Naive thymus-derived CD4-positive, alpha-beta T cell (primary cell): ENCODE measurements at regions not wholly inside any gene's neighbourhood (a gene's known extent, or its start where the extent isn't known, plus 50 kb on each side); places are given as distances from the start of the nearest gene placed in this dataset.

ENCODE experiments used
- ATAC-seq: fragments of 150-1000 bp; cut with Tn5 transposase; 2 replicates; pipeline ENCODE4 v1.10.0; 2021; ENCODE audit warnings: mild to moderate bottlenecking, moderate library complexity
- CTCF ChIA-PET: fragments of 350-600 bp; sonication (Branson Sonifier 250); formaldehyde crosslinking; loops from one replicate; lab custom pipeline; 2021; ENCODE audit warnings: antibody characterized with exemption; lab: Charles Lee
- POLR2A ChIA-PET: fragments of 350-600 bp; sonication (Branson Sonifier 250); formaldehyde crosslinking; loops from one replicate; lab custom pipeline; 2021; ENCODE audit warnings: antibody characterized with exemption, inconsistent platforms; lab: Charles Lee
- DNase-seq, 9 donors: peaks; one replicate each; pipeline versions ENCODE4 v3.0.0 to v3.0.0-alpha.2; 2020 to 2022; ENCODE audit warnings: mixed read lengths in 1 of 9
- H3K27ac ChIP-seq: one replicate; pipeline ENCODE4 v1.7.0; 2013; ENCODE audit warnings: mild to moderate bottlenecking, low read depth, low read length, moderate library complexity
- H3K27me3 ChIP-seq, 2 donors: one replicate each; pipeline ENCODE4 v1.7.0; 2013; ENCODE audit warnings: low read length in 2 of 2, mild to moderate bottlenecking in 2 of 2, moderate library complexity in 2 of 2; ENCODE audit not compliant: control insufficient read depth in 2 of 2, insufficient read depth in 2 of 2
- H3K36me3 ChIP-seq, 3 experiments: 1 replicate in 2 of 3; 2 replicates in 1 of 3; pipeline ENCODE4 v1.7.0; 2013; ENCODE audit warnings: low read length in 3 of 3, mild to moderate bottlenecking in 3 of 3, moderate library complexity in 1 of 3; ENCODE audit not compliant: insufficient read depth in 3 of 3, control insufficient read depth in 2 of 3
- H3K4me1 ChIP-seq, 2 donors: one replicate each; pipeline ENCODE4 v1.7.0; 2013; ENCODE audit warnings: low read length in 2 of 2, mild to moderate bottlenecking in 2 of 2, moderate library complexity in 1 of 2; ENCODE audit not compliant: control insufficient read depth in 2 of 2, insufficient read depth in 2 of 2
- H3K4me3 ChIP-seq: 2 replicates; pipeline ENCODE4 v1.7.0; 2013; ENCODE audit warnings: mild to moderate bottlenecking, low read length
- H3K9me3 ChIP-seq, 3 experiments: 1 replicate in 2 of 3; 2 replicates in 1 of 3; pipeline ENCODE4 v1.7.0; 2013; ENCODE audit warnings: low read length in 3 of 3; ENCODE audit not compliant: control insufficient read depth in 2 of 3
- H3K27ac Mint-ChIP-seq, 9 donors: one replicate each; pipeline ENCODE4 v1.8.0; 2020 to 2022; ENCODE audit warnings: mixed read lengths in 9 of 9, mild to moderate bottlenecking in 8 of 9, moderate library complexity in 5 of 9, inconsistent platforms in 2 of 9
- H3K27me3 Mint-ChIP-seq, 5 donors: one replicate each; pipeline ENCODE4 v1.8.0; 2021 to 2022; ENCODE audit warnings: mixed read lengths in 5 of 5, mild to moderate bottlenecking in 1 of 5
- H3K36me3 Mint-ChIP-seq, 5 donors: one replicate each; pipeline ENCODE4 v1.8.0; 2020 to 2022; ENCODE audit warnings: mixed read lengths in 5 of 5, mild to moderate bottlenecking in 3 of 5, inconsistent platforms in 1 of 5
- H3K4me1 Mint-ChIP-seq, 7 donors: one replicate each; pipeline ENCODE4 v1.8.0; 2020 to 2022; ENCODE audit warnings: mixed read lengths in 7 of 7, mild to moderate bottlenecking in 3 of 7, inconsistent platforms in 1 of 7
- H3K4me3 Mint-ChIP-seq, 10 donors: one replicate each; pipeline ENCODE4 v1.8.0; 2020 to 2022; ENCODE audit warnings: mild to moderate bottlenecking in 10 of 10, mixed read lengths in 10 of 10, moderate library complexity in 6 of 10, inconsistent platforms in 2 of 10
- H3K9me3 Mint-ChIP-seq, 11 donors: one replicate each; pipeline ENCODE4 v1.8.0; 2020 to 2022; ENCODE audit warnings: mixed read lengths in 11 of 11, mild to moderate bottlenecking in 4 of 11, inconsistent platforms in 1 of 11, moderate library complexity in 1 of 11
- intact Hi-C, 2 donors: fragments of 100-400 bp; cut with micrococcal nuclease; formaldehyde crosslinking; loops; one replicate each; pipeline ENCODE4 v1.15.1; 2023

GRCh38 chr11:69910519-69911309 is 91.5 kb upstream of the FGF3 start:
- H3K27ac ChIP-seq = no peak overlapping the region
- no peak overlapping the region for H3K27ac Mint-ChIP-seq
- H3K4me3 Mint-ChIP-seq = no peak overlapping the region
- intact Hi-C loops = loop anchor here in 1 of 2 donors (2.0 kb wide), 1 partner anchor 286 kb away; no protein-coding TSS in a partner anchor
- H3K27me3 Mint-ChIP-seq = peaks cover 5 to 65% (median 29%) of the 10 kb centered on the region in 5 donors
- no peaks in the 10 kb centered on the region for H3K36me3 Mint-ChIP-seq
- no peak overlapping the region for H3K4me3 ChIP-seq
- ChIA-PET POLR2A (no interaction called here), CTCF (interaction anchor here (0.5 kb wide), 1 partner anchor 13 kb away, joined by 3 read pairs; no protein-coding TSS in a partner anchor)
- H3K9me3 Mint-ChIP-seq = peaks cover 0 to 2% (median 0%) of the 10 kb centered on the region in 11 donors
- H3K4me1 ChIP-seq = no peaks in the 10 kb centered on the region
- no peaks in the 10 kb centered on the region for H3K9me3 ChIP-seq
- DNase-seq (no peak), ATAC-seq (no peak)
- no peaks in the 10 kb centered on the region for H3K36me3 ChIP-seq
- H3K4me1 Mint-ChIP-seq = peaks cover 0 to 5% (median 0%) of the 10 kb centered on the region in 7 donors
- H3K27me3 ChIP-seq = peaks cover 0 to 4% of the 10 kb centered on the region in 2 donors

- Mint-ChIP-seq H3K27me3 (peaks cover 5 to 59% (median 31%) of the 10 kb centered on the region in 5 donors), H3K36me3 (no peaks in the 10 kb centered on the region), H3K4me3 (no peak overlapping the region), H3K9me3 (peaks cover 0 to 3% (median 0%) of the 10 kb centered on the region in 11 donors), H3K27ac (peak overlapping the region in 1 of 9 donors; percentile 29), H3K4me1 (peaks cover 0 to 5% (median 0%) of the 10 kb centered on the region in 7 donors)
- CTCF ChIA-PET = no interaction called here
- no peaks in the 10 kb centered on the region for H3K9me3 ChIP-seq
- ATAC-seq (no peak), DNase-seq (no peak)
- H3K4me1 ChIP-seq = no peaks in the 10 kb centered on the region
- no peaks in the 10 kb centered on the region for H3K36me3 ChIP-seq
- POLR2A ChIA-PET = no interaction called here
- intact Hi-C loops = loop anchor here in 1 of 2 donors (2.0 kb wide), 1 partner anchor 285 kb away; no protein-coding TSS in a partner anchor
- H3K4me3 ChIP-seq = no peak overlapping the region
- peaks cover 0 to 4% of the 10 kb centered on the region in 2 donors for H3K27me3 ChIP-seq
- H3K27ac ChIP-seq = no peak overlapping the region
These were observed 92.3 kb upstream of the FGF3 start for GRCh38 chr11:69911310-69912160.

- no peak overlapping the region for H3K4me3 Mint-ChIP-seq
- intact Hi-C loops = no loop called here
- Histone ChIP-seq H3K27me3 (peaks cover 0 to 4% of the 10 kb centered on the region in 2 donors), H3K36me3 (no peaks in the 10 kb centered on the region), H3K9me3 (no peaks in the 10 kb centered on the region), H3K4me3 (no peak overlapping the region), H3K4me1 (no peaks in the 10 kb centered on the region), H3K27ac (no peak overlapping the region)
- H3K36me3 Mint-ChIP-seq = no peaks in the 10 kb centered on the region
- POLR2A ChIA-PET = no interaction called here
- no peak overlapping the region for H3K27ac Mint-ChIP-seq
- DNase-seq = no peak
- peaks cover 0 to 3% (median 0%) of the 10 kb centered on the region in 11 donors for H3K9me3 Mint-ChIP-seq
- peaks cover 6 to 63% (median 28%) of the 10 kb centered on the region in 5 donors for H3K27me3 Mint-ChIP-seq
- H3K4me1 Mint-ChIP-seq = peaks cover 0 to 5% (median 0%) of the 10 kb centered on the region in 7 donors
- CTCF ChIA-PET = no interaction called here
- peak; percentile 7 for ATAC-seq
These were observed 93.1 kb upstream of the FGF3 start for GRCh38 chr11:69912161-69912910.

GRCh38 chr11:69912911-69913451 is 93.8 kb upstream of the FGF3 start:
- H3K27me3 ChIP-seq = peaks cover 0 to 4% of the 10 kb centered on the region in 2 donors
- CTCF ChIA-PET = no interaction called here
- H3K36me3 ChIP-seq = no peaks in the 10 kb centered on the region
- ATAC-seq = peak; percentile 35
- no peaks in the 10 kb centered on the region for H3K9me3 ChIP-seq
- H3K4me1 ChIP-seq = no peaks in the 10 kb centered on the region
- peaks cover 0 to 3% (median 0%) of the 10 kb centered on the region in 11 donors for H3K9me3 Mint-ChIP-seq
- H3K27ac Mint-ChIP-seq = no peak overlapping the region
- H3K4me3 Mint-ChIP-seq = no peak overlapping the region
- intact Hi-C loops = loop anchor here in 1 of 2 donors (1.0 kb wide), 1 partner anchor 227 kb away; no protein-coding TSS in a partner anchor
- peaks cover 0 to 5% (median 0%) of the 10 kb centered on the region in 7 donors for H3K4me1 Mint-ChIP-seq
- no peaks in the 10 kb centered on the region for H3K36me3 Mint-ChIP-seq
- H3K4me3 ChIP-seq = no peak overlapping the region
- POLR2A ChIA-PET = no interaction called here
- no peak overlapping the region for H3K27ac ChIP-seq
- peaks cover 9 to 62% (median 28%) of the 10 kb centered on the region in 5 donors for H3K27me3 Mint-ChIP-seq
- DNase-seq = no peak

- POLR2A ChIA-PET = no interaction called here
- no peak overlapping the region for H3K4me3 ChIP-seq
- peaks cover 0 to 4% of the 10 kb centered on the region in 2 donors for H3K27me3 ChIP-seq
- no peaks in the 10 kb centered on the region for H3K36me3 Mint-ChIP-seq
- H3K27me3 Mint-ChIP-seq = peaks cover 9 to 58% (median 20%) of the 10 kb centered on the region in 5 donors
- peaks cover 0 to 3% (median 0%) of the 10 kb centered on the region in 11 donors for H3K9me3 Mint-ChIP-seq
- H3K27ac ChIP-seq = no peak overlapping the region
- no peaks in the 10 kb centered on the region for H3K36me3 ChIP-seq
- ATAC-seq (no peak), DNase-seq (no peak)
- no peak overlapping the region for H3K4me3 Mint-ChIP-seq
- H3K4me1 ChIP-seq = no peaks in the 10 kb centered on the region
- no peak overlapping the region for H3K27ac Mint-ChIP-seq
- intact Hi-C loops = loop anchor here in 1 of 2 donors (1.0 kb wide), 1 partner anchor 227 kb away; no protein-coding TSS in a partner anchor
- CTCF ChIA-PET = no interaction called here
- no peaks in the 10 kb centered on the region for H3K9me3 ChIP-seq
- peaks cover 0 to 5% (median 0%) of the 10 kb centered on the region in 7 donors for H3K4me1 Mint-ChIP-seq
These were observed 94.5 kb upstream of the FGF3 start for GRCh38 chr11:69913591-69914285.
